GM20000 (cell line): ENCODE measurements at regions not wholly inside any gene's neighbourhood (a gene's known extent, or its start where the extent isn't known, plus 50 kb on each side); places are given as distances from the start of the nearest gene placed in this dataset.

Experiments
- DNase-seq: peaks from one replicate; pipeline ENCODE4 v3.0.0; 2012; ENCODE audit warnings: low spot score
- CTCF ChIP-seq: IDR thresholded peaks from 2 replicates; pipeline ENCODE4 v1.5.1; 2012; ENCODE audit warnings: mild to moderate bottlenecking, control low read depth; ENCODE audit errors: extremely low read depth, missing control alignments

GRCh38 chr9:22265038-22265437 is 181.6 kb upstream of the DMRTA1 start:
- no peak for DNase-seq
- TF ChIP-seq CTCF = no peak

GRCh38 chr9:22265534-22265933 is 181.1 kb upstream of the DMRTA1 start:
- DNase-seq = no peak
- no peak for TF ChIP-seq CTCF

- TF ChIP-seq CTCF = no peak
- DNase-seq = no peak
These were observed 172.1 kb upstream of the DMRTA1 start for GRCh38 chr9:22274477-22274876.

GRCh38 chr9:22278426-22278825 is 168.2 kb upstream of the DMRTA1 start:
- no peak for TF ChIP-seq CTCF
- DNase-seq = no peak

- TF ChIP-seq CTCF = no peak
- no peak for DNase-seq
These were observed 167.0 kb upstream of the DMRTA1 start for GRCh38 chr9:22279636-22280035.

GRCh38 chr9:22285066-22285465 is 161.6 kb upstream of the DMRTA1 start:
- DNase-seq = no peak
- no peak for TF ChIP-seq CTCF

GRCh38 chr9:22286661-22287060 is 160.0 kb upstream of the DMRTA1 start:
- TF ChIP-seq CTCF = no peak
- DNase-seq = no peak
